ENCODE measurements at regions not wholly inside any gene's neighbourhood (a gene's known extent, or its start where the extent isn't known, plus 50 kb on each side); places are given as distances from the start of the nearest gene placed in this dataset.
"Not testable (repeated sequence)": the region's sequence is repeated elsewhere in the genome, so short reads cannot be mapped to it uniquely, and the experiment has no call there.

- H3K4me3 ChIP-seq (ENCODE audit: low read depth, low read length): no peak overlapping the region
- DNase-seq (ENCODE audit: low read depth): no peak
- TF ChIP-seq CTCF (IDR thresholded peaks at IDR 0.05; ENCODE audit: control insufficient read depth, extremely low read depth, insufficient read depth): no peak
Measured at GRCh38 chr7:91468256-91468655, 204.0 kb downstream of the FZD1 start.

- no peak for TF ChIP-seq CTCF (IDR thresholded peaks at IDR 0.05; ENCODE audit: control insufficient read depth, extremely low read depth, insufficient read depth)
- no peak overlapping the region for H3K4me3 ChIP-seq (ENCODE audit: low read depth, low read length)
- DNase-seq (ENCODE audit: low read depth): no peak
Measured at GRCh38 chr7:91473619-91474018, 209.4 kb downstream of the FZD1 start.

GRCh38 chr7:91474074-91474473, 209.8 kb downstream of the FZD1 start:
- no peak overlapping the region for H3K4me3 ChIP-seq (ENCODE audit: low read depth, low read length)
- no peak for TF ChIP-seq CTCF (IDR thresholded peaks at IDR 0.05; ENCODE audit: control insufficient read depth, extremely low read depth, insufficient read depth)
- DNase-seq (ENCODE audit: low read depth): no peak

GRCh38 chr7:91480470-91480869, 216.2 kb downstream of the FZD1 start:
- DNase-seq (ENCODE audit: low read depth); H3K4me3 ChIP-seq (ENCODE audit: low read depth, low read length): not testable (repeated sequence)

- no peak for DNase-seq (ENCODE audit: low read depth)
- no peak overlapping the region for H3K4me3 ChIP-seq (ENCODE audit: low read depth, low read length)
- no peak for TF ChIP-seq CTCF (IDR thresholded peaks at IDR 0.05; ENCODE audit: control insufficient read depth, extremely low read depth, insufficient read depth)
Measured at GRCh38 chr7:91491868-91492267, 227.6 kb downstream of the FZD1 start.

GRCh38 chr7:91492317-91492716, 228.1 kb downstream of the FZD1 start:
- TF ChIP-seq CTCF (IDR thresholded peaks at IDR 0.05; ENCODE audit: control insufficient read depth, extremely low read depth, insufficient read depth): no peak
- DNase-seq (ENCODE audit: low read depth): no peak
- no peak overlapping the region for H3K4me3 ChIP-seq (ENCODE audit: low read depth, low read length)

- no peak for TF ChIP-seq CTCF (IDR thresholded peaks at IDR 0.05; ENCODE audit: control insufficient read depth, extremely low read depth, insufficient read depth)
- H3K4me3 ChIP-seq (ENCODE audit: low read depth, low read length): no peak overlapping the region
- DNase-seq (ENCODE audit: low read depth): no peak
Measured at GRCh38 chr7:91492773-91493172, 228.5 kb downstream of the FZD1 start.

GRCh38 chr7:91494450-91494849, 230.2 kb downstream of the FZD1 start:
- TF ChIP-seq CTCF (IDR thresholded peaks at IDR 0.05; ENCODE audit: control insufficient read depth, extremely low read depth, insufficient read depth): no peak
- no peak overlapping the region for H3K4me3 ChIP-seq (ENCODE audit: low read depth, low read length)
- DNase-seq (ENCODE audit: low read depth): no peak

All from LNCaP clone FGC (cell line).